Loucy (cell line): ENCODE measurements at regions not wholly inside any gene's neighbourhood (a gene's known extent, or its start where the extent isn't known, plus 50 kb on each side); places are given as distances from the start of the nearest gene placed in this dataset.
"Not testable (repeated sequence)": the region's sequence is repeated elsewhere in the genome, so short reads cannot be mapped to it uniquely, and the experiment has no call there.

ENCODE experiments used
- H2AFZ ChIP-seq: fragments of 200-600 bp; sonication (generic); 2 replicates; pipeline ENCODE4 v1.6.0; 2016; ENCODE audit warnings: antibody characterized with exemption, mild to moderate bottlenecking, low read length, moderate library complexity
- H3F3A ChIP-seq: fragments of 200-600 bp; 2 replicates; pipeline ENCODE4 v1.6.0; 2016; ENCODE audit warnings: antibody characterized with exemption, low read depth, mild to moderate bottlenecking
- H3K27me3 ChIP-seq: fragments of 200-600 bp; sonication (generic); 2 replicates; pipeline ENCODE4 v1.6.1; 2014; ENCODE audit warnings: low read length, mild to moderate bottlenecking; ENCODE audit not compliant: insufficient read depth, poor library complexity, severe bottlenecking
- H3K36me3 ChIP-seq: fragments of 200-600 bp; sonication (generic); 2 replicates; pipeline ENCODE4 v1.6.1; 2016; ENCODE audit warnings: low read length; ENCODE audit not compliant: insufficient read depth
- H3K4me1 ChIP-seq: fragments of 200-600 bp; sonication (generic); 2 replicates; pipeline ENCODE4 v1.5.1; 2014; ENCODE audit warnings: low read length, mild to moderate bottlenecking; ENCODE audit not compliant: insufficient read depth, poor library complexity, severe bottlenecking
- H3K4me2 ChIP-seq: fragments of 200-600 bp; sonication (generic); 2 replicates; pipeline ENCODE4 v1.6.0; 2014; ENCODE audit warnings: antibody characterized with exemption, low read length, low read depth, mild to moderate bottlenecking; ENCODE audit not compliant: poor library complexity, severe bottlenecking
- H3K4me3 ChIP-seq: fragments of 200-600 bp; sonication (generic); 2 replicates; pipeline ENCODE4 v1.5.1; 2014; ENCODE audit warnings: low read length, mild to moderate bottlenecking, mixed read lengths; ENCODE audit not compliant: poor library complexity, severe bottlenecking
- H3K79me2 ChIP-seq: fragments of 200-600 bp; sonication (generic); 2 replicates; pipeline ENCODE4 v1.6.1; 2014; ENCODE audit warnings: low read length; ENCODE audit not compliant: insufficient read depth
- H3K9ac ChIP-seq: fragments of 200-600 bp; sonication (generic); 2 replicates; pipeline ENCODE4 v1.6.0; 2014; ENCODE audit warnings: mild to moderate bottlenecking, low read depth, low read length, moderate library complexity; ENCODE audit not compliant: poor library complexity, severe bottlenecking
- H3K9me2 ChIP-seq: fragments of 200-600 bp; sonication (generic); replicated peaks from 2 replicates; pipeline ENCODE4 v1.6.1; 2016; ENCODE audit warnings: low read depth, low read length, mixed read lengths
- H3K9me3 ChIP-seq: fragments of 200-600 bp; sonication (generic); 2 replicates; pipeline ENCODE4 v1.6.1; 2014; ENCODE audit warnings: mild to moderate bottlenecking, antibody characterized with exemption, low read length, low read depth; ENCODE audit not compliant: insufficient read depth
- H4K20me1 ChIP-seq: fragments of 200-600 bp; sonication (generic); 2 replicates; pipeline ENCODE4 v1.6.0; 2014; ENCODE audit warnings: antibody characterized with exemption, low read length, mild to moderate bottlenecking; ENCODE audit not compliant: insufficient read depth, poor library complexity, severe bottlenecking

DNA sequence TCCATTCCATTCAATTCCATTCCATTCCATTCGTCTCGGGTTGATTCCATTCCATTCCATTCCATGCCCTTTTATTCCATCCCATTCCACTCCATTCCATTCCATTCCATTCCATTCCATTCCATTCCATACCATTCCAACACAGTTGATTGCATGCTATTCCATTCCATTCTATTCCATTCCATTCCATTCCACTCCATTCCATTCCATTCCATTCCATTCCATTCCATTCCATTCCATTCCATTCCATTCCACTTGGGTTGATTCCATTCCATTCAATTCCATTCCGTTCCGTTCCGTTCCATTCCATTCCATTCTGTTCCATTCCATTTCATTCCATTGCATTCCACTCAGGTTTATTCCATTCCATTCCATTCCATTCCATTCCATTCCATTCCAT, 143.3 kb downstream of the CWH43 start:
- H2AFZ ChIP-seq, H4K20me1 ChIP-seq, H3K4me3 ChIP-seq, H3K9me2 ChIP-seq, H3K9me3 ChIP-seq, H3K36me3 ChIP-seq, H3K4me1 ChIP-seq, H3K27me3 ChIP-seq, H3F3A ChIP-seq, H3K9ac ChIP-seq, H3K4me2 ChIP-seq, H3K79me2 ChIP-seq: not testable (repeated sequence)

GRCh38 chr4:49129870-49130269, 143.8 kb downstream of the CWH43 start:
- H3K4me2 ChIP-seq, H3K4me3 ChIP-seq, H2AFZ ChIP-seq, H3K9me2 ChIP-seq, H4K20me1 ChIP-seq, H3K79me2 ChIP-seq, H3K27me3 ChIP-seq, H3K9me3 ChIP-seq, H3F3A ChIP-seq, H3K9ac ChIP-seq, H3K36me3 ChIP-seq, H3K4me1 ChIP-seq: not testable (repeated sequence)

GRCh38 chr4:49130724-49131123, 144.6 kb downstream of the CWH43 start:
- not testable (repeated sequence) for H3K4me2 ChIP-seq, H4K20me1 ChIP-seq, H3K9ac ChIP-seq

GRCh38 chr4:49137043-49137442, 151.0 kb downstream of the CWH43 start:
- not testable (repeated sequence) for H2AFZ ChIP-seq, H3K79me2 ChIP-seq, H3K4me1 ChIP-seq, H3K4me2 ChIP-seq, H3K9me2 ChIP-seq, H3F3A ChIP-seq, H3K27me3 ChIP-seq, H3K9me3 ChIP-seq, H3K36me3 ChIP-seq, H3K9ac ChIP-seq, H4K20me1 ChIP-seq, H3K4me3 ChIP-seq

More at GRCh38 chr4:49130724-49131123, 144.6 kb downstream of the CWH43 start:
- H3K27me3 ChIP-seq, H3K36me3 ChIP-seq, H3K4me3 ChIP-seq, H3K79me2 ChIP-seq, H3K9me3 ChIP-seq, H3K4me1 ChIP-seq, H3F3A ChIP-seq, H3K9me2 ChIP-seq, H2AFZ ChIP-seq: not testable (repeated sequence)

- H3K27me3 ChIP-seq, H3K4me2 ChIP-seq, H3K9me2 ChIP-seq, H3K36me3 ChIP-seq, H3K9ac ChIP-seq, H3K79me2 ChIP-seq, H3K4me1 ChIP-seq, H3K9me3 ChIP-seq, H3F3A ChIP-seq, H2AFZ ChIP-seq, H3K4me3 ChIP-seq, H4K20me1 ChIP-seq: not testable (repeated sequence)
Measured at GRCh38 chr4:49137961-49138360, 151.9 kb downstream of the CWH43 start.

GRCh38 chr4:49138818-49139217, 152.7 kb downstream of the CWH43 start:
- not testable (repeated sequence) for H3K9me2 ChIP-seq, H3K4me2 ChIP-seq, H3K79me2 ChIP-seq, H2AFZ ChIP-seq, H3K9ac ChIP-seq, H3K27me3 ChIP-seq, H3K4me1 ChIP-seq, H3K9me3 ChIP-seq, H4K20me1 ChIP-seq, H3K4me3 ChIP-seq, H3F3A ChIP-seq, H3K36me3 ChIP-seq

- not testable (repeated sequence) for H3K9ac ChIP-seq
Measured at GRCh38 chr4:49139513-49139912, 153.4 kb downstream of the CWH43 start.

DNA sequence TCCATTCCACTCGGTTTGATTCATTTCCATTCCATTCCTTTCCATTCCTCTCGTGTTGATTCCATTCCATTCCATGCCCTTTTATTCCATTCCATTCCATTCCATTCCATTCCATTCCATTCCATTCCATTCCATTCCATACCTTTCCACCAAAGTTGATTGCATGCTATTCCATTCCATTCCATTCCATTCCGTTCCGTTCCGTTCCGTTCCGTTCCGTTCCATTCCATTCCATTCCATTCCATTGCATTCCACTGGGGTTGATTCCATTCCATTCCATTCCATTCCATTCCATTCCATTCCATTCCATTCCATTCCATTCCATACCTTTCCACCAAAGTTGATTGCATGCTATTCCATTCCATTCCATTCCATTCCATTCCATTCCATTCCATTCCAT, 154.3 kb downstream of the CWH43 start:
- not testable (repeated sequence) for H2AFZ ChIP-seq, H3K79me2 ChIP-seq, H3K27me3 ChIP-seq, H4K20me1 ChIP-seq, H3K4me1 ChIP-seq, H3K9me2 ChIP-seq, H3K4me3 ChIP-seq, H3F3A ChIP-seq, H3K9ac ChIP-seq, H3K36me3 ChIP-seq, H3K4me2 ChIP-seq
- H3K9me3 ChIP-seq = peaks cover 16% of the 10 kb centered on the region

More at GRCh38 chr4:49139513-49139912, 153.4 kb downstream of the CWH43 start:
- H3F3A ChIP-seq, H4K20me1 ChIP-seq, H3K36me3 ChIP-seq, H2AFZ ChIP-seq, H3K79me2 ChIP-seq, H3K4me2 ChIP-seq, H3K27me3 ChIP-seq, H3K4me3 ChIP-seq, H3K9me2 ChIP-seq, H3K4me1 ChIP-seq: not testable (repeated sequence)
- H3K9me3 ChIP-seq = peaks cover 12% of the 10 kb centered on the region
